ENCODE measurements at regions not wholly inside any gene's neighbourhood (a gene's known extent, or its start where the extent isn't known, plus 50 kb on each side); places are given as distances from the start of the nearest gene placed in this dataset.

GRCh38 chr2:198703281-198703680, 754.5 kb downstream of the SATB2 start:
- no peaks in the 10 kb centered on the region for H3K4me1 ChIP-seq (ENCODE audit: control insufficient read depth in 2 of 2, insufficient read depth in 2 of 2, low read length in 2 of 2)
- no peak overlapping the region for H3K27ac ChIP-seq (ENCODE audit: low read depth in 1 of 2, low read length in 1 of 2)
- DNase-seq (ENCODE audit: low read depth in 6 of 9, low spot score in 9 of 9), result no peak
- no peak overlapping the region for H3K4me3 ChIP-seq (ENCODE audit: low read length in 2 of 2)
- H3K9me3 ChIP-seq (ENCODE audit: control insufficient read depth in 2 of 2, insufficient read depth in 1 of 2, low read length in 1 of 2), result no peaks in the 10 kb centered on the region
- no peaks in the 10 kb centered on the region for H3K36me3 ChIP-seq (ENCODE audit: control insufficient read depth in 2 of 2, insufficient read depth in 2 of 2, low read length in 1 of 2)
- H3K27me3 ChIP-seq (ENCODE audit: control insufficient read depth in 2 of 2, insufficient read depth in 1 of 2, low read length in 1 of 2), result no peaks in the 10 kb centered on the region

- Histone ChIP-seq H3K4me1 (ENCODE audit: control insufficient read depth in 2 of 2, insufficient read depth in 2 of 2, low read length in 2 of 2) (no peaks in the 10 kb centered on the region), H3K4me3 (ENCODE audit: low read length in 2 of 2) (no peak overlapping the region), H3K36me3 (ENCODE audit: control insufficient read depth in 2 of 2, insufficient read depth in 2 of 2, low read length in 1 of 2) (no peaks in the 10 kb centered on the region), H3K27ac (ENCODE audit: low read depth in 1 of 2, low read length in 1 of 2) (no peak overlapping the region), H3K9me3 (ENCODE audit: control insufficient read depth in 2 of 2, insufficient read depth in 1 of 2, low read length in 1 of 2) (no peaks in the 10 kb centered on the region), H3K27me3 (ENCODE audit: control insufficient read depth in 2 of 2, insufficient read depth in 1 of 2, low read length in 1 of 2) (no peaks in the 10 kb centered on the region)
- DNase-seq (ENCODE audit: low read depth in 6 of 9, low spot score in 9 of 9), result no peak
Measured at GRCh38 chr2:198702796-198703195, 754.9 kb downstream of the SATB2 start.

GRCh38 chr2:198701481-198701880, 756.3 kb downstream of the SATB2 start:
- DNase-seq (ENCODE audit: low read depth in 6 of 9, low spot score in 9 of 9), result no peak
- WGBS, result 95% methylated on average over 1 of the region's 1 CpG
- no peaks in the 10 kb centered on the region for H3K27me3 ChIP-seq (ENCODE audit: control insufficient read depth in 2 of 2, insufficient read depth in 1 of 2, low read length in 1 of 2)

GRCh38 chr2:198700319-198700718, 757.4 kb downstream of the SATB2 start:
- Histone ChIP-seq H3K27ac (ENCODE audit: low read depth in 1 of 2, low read length in 1 of 2) (no peak overlapping the region), H3K9me3 (ENCODE audit: control insufficient read depth in 2 of 2, insufficient read depth in 1 of 2, low read length in 1 of 2) (no peaks in the 10 kb centered on the region), H3K27me3 (ENCODE audit: control insufficient read depth in 2 of 2, insufficient read depth in 1 of 2, low read length in 1 of 2) (no peaks in the 10 kb centered on the region), H3K4me1 (ENCODE audit: control insufficient read depth in 2 of 2, insufficient read depth in 2 of 2, low read length in 2 of 2) (no peaks in the 10 kb centered on the region), H3K4me3 (ENCODE audit: low read length in 2 of 2) (no peak overlapping the region), H3K36me3 (ENCODE audit: control insufficient read depth in 2 of 2, insufficient read depth in 2 of 2, low read length in 1 of 2) (no peaks in the 10 kb centered on the region)
- DNase-seq (ENCODE audit: low read depth in 6 of 9, low spot score in 9 of 9), result no peak
- 95% methylated on average over 1 of the region's 1 CpG for WGBS

More at GRCh38 chr2:198701481-198701880, 756.3 kb downstream of the SATB2 start:
- Histone ChIP-seq H3K4me1 (ENCODE audit: control insufficient read depth in 2 of 2, insufficient read depth in 2 of 2, low read length in 2 of 2) (no peaks in the 10 kb centered on the region), H3K9me3 (ENCODE audit: control insufficient read depth in 2 of 2, insufficient read depth in 1 of 2, low read length in 1 of 2) (no peaks in the 10 kb centered on the region), H3K4me3 (ENCODE audit: low read length in 2 of 2) (no peak overlapping the region), H3K36me3 (ENCODE audit: control insufficient read depth in 2 of 2, insufficient read depth in 2 of 2, low read length in 1 of 2) (no peaks in the 10 kb centered on the region), H3K27ac (ENCODE audit: low read depth in 1 of 2, low read length in 1 of 2) (no peak overlapping the region)

- no peaks in the 10 kb centered on the region for H3K4me1 ChIP-seq (ENCODE audit: control insufficient read depth in 2 of 2, insufficient read depth in 2 of 2, low read length in 2 of 2)
- H3K27me3 ChIP-seq (ENCODE audit: control insufficient read depth in 2 of 2, insufficient read depth in 1 of 2, low read length in 1 of 2), result no peaks in the 10 kb centered on the region
- H3K4me3 ChIP-seq (ENCODE audit: low read length in 2 of 2), result no peak overlapping the region
- H3K36me3 ChIP-seq (ENCODE audit: control insufficient read depth in 2 of 2, insufficient read depth in 2 of 2, low read length in 1 of 2), result no peaks in the 10 kb centered on the region
- no peaks in the 10 kb centered on the region for H3K9me3 ChIP-seq (ENCODE audit: control insufficient read depth in 2 of 2, insufficient read depth in 1 of 2, low read length in 1 of 2)
- no peak overlapping the region for H3K27ac ChIP-seq (ENCODE audit: low read depth in 1 of 2, low read length in 1 of 2)
- no peak for DNase-seq (ENCODE audit: low read depth in 6 of 9, low spot score in 9 of 9)
Measured at GRCh38 chr2:198698230-198698629, 759.5 kb downstream of the SATB2 start.

GRCh38 chr2:198697794-198698193, 759.9 kb downstream of the SATB2 start:
- H3K4me1 ChIP-seq (ENCODE audit: control insufficient read depth in 2 of 2, insufficient read depth in 2 of 2, low read length in 2 of 2), result no peaks in the 10 kb centered on the region
- no peak overlapping the region for H3K27ac ChIP-seq (ENCODE audit: low read depth in 1 of 2, low read length in 1 of 2)
- H3K36me3 ChIP-seq (ENCODE audit: control insufficient read depth in 2 of 2, insufficient read depth in 2 of 2, low read length in 1 of 2), result no peaks in the 10 kb centered on the region
- no peaks in the 10 kb centered on the region for H3K9me3 ChIP-seq (ENCODE audit: control insufficient read depth in 2 of 2, insufficient read depth in 1 of 2, low read length in 1 of 2)
- no peak for DNase-seq (ENCODE audit: low read depth in 6 of 9, low spot score in 9 of 9)
- H3K27me3 ChIP-seq (ENCODE audit: control insufficient read depth in 2 of 2, insufficient read depth in 1 of 2, low read length in 1 of 2), result no peaks in the 10 kb centered on the region
- no peak overlapping the region for H3K4me3 ChIP-seq (ENCODE audit: low read length in 2 of 2)

GRCh38 chr2:198697218-198697617, 760.5 kb downstream of the SATB2 start:
- no peak for DNase-seq (ENCODE audit: low read depth in 6 of 9, low spot score in 9 of 9)
- WGBS, result 89% methylated on average over 3 of the region's 3 CpGs

GRCh38 chr2:198695879-198696278, 761.9 kb downstream of the SATB2 start:
- H3K27ac ChIP-seq (ENCODE audit: low read depth in 1 of 2, low read length in 1 of 2), result no peak overlapping the region
- no peak overlapping the region for H3K4me3 ChIP-seq (ENCODE audit: low read length in 2 of 2)
- no peaks in the 10 kb centered on the region for H3K27me3 ChIP-seq (ENCODE audit: control insufficient read depth in 2 of 2, insufficient read depth in 1 of 2, low read length in 1 of 2)
- no peaks in the 10 kb centered on the region for H3K9me3 ChIP-seq (ENCODE audit: control insufficient read depth in 2 of 2, insufficient read depth in 1 of 2, low read length in 1 of 2)
- no peak for DNase-seq (ENCODE audit: low read depth in 6 of 9, low spot score in 9 of 9)
- no peaks in the 10 kb centered on the region for H3K36me3 ChIP-seq (ENCODE audit: control insufficient read depth in 2 of 2, insufficient read depth in 2 of 2, low read length in 1 of 2)
- H3K4me1 ChIP-seq (ENCODE audit: control insufficient read depth in 2 of 2, insufficient read depth in 2 of 2, low read length in 2 of 2), result no peaks in the 10 kb centered on the region

More at GRCh38 chr2:198697218-198697617, 760.5 kb downstream of the SATB2 start:
- Histone ChIP-seq H3K27me3 (ENCODE audit: control insufficient read depth in 2 of 2, insufficient read depth in 1 of 2, low read length in 1 of 2) (no peaks in the 10 kb centered on the region), H3K27ac (ENCODE audit: low read depth in 1 of 2, low read length in 1 of 2) (no peak overlapping the region), H3K36me3 (ENCODE audit: control insufficient read depth in 2 of 2, insufficient read depth in 2 of 2, low read length in 1 of 2) (no peaks in the 10 kb centered on the region), H3K4me3 (ENCODE audit: low read length in 2 of 2) (no peak overlapping the region), H3K9me3 (ENCODE audit: control insufficient read depth in 2 of 2, insufficient read depth in 1 of 2, low read length in 1 of 2) (no peaks in the 10 kb centered on the region), H3K4me1 (ENCODE audit: control insufficient read depth in 2 of 2, insufficient read depth in 2 of 2, low read length in 2 of 2) (no peaks in the 10 kb centered on the region)

- Histone ChIP-seq H3K4me3 (ENCODE audit: low read length in 2 of 2) (no peak overlapping the region), H3K27ac (ENCODE audit: low read depth in 1 of 2, low read length in 1 of 2) (no peak overlapping the region), H3K9me3 (ENCODE audit: control insufficient read depth in 2 of 2, insufficient read depth in 1 of 2, low read length in 1 of 2) (no peaks in the 10 kb centered on the region), H3K27me3 (ENCODE audit: control insufficient read depth in 2 of 2, insufficient read depth in 1 of 2, low read length in 1 of 2) (no peaks in the 10 kb centered on the region), H3K4me1 (ENCODE audit: control insufficient read depth in 2 of 2, insufficient read depth in 2 of 2, low read length in 2 of 2) (no peaks in the 10 kb centered on the region), H3K36me3 (ENCODE audit: control insufficient read depth in 2 of 2, insufficient read depth in 2 of 2, low read length in 1 of 2) (no peaks in the 10 kb centered on the region)
- no peak for DNase-seq (ENCODE audit: low read depth in 6 of 9, low spot score in 9 of 9)
- 86% methylated on average over 9 of the region's 9 CpGs for WGBS
Measured at GRCh38 chr2:198692907-198693510, 764.7 kb downstream of the SATB2 start.

GRCh38 chr2:198691236-198691635, 766.5 kb downstream of the SATB2 start:
- Histone ChIP-seq H3K27ac (ENCODE audit: low read depth in 1 of 2, low read length in 1 of 2) (no peak overlapping the region), H3K36me3 (ENCODE audit: control insufficient read depth in 2 of 2, insufficient read depth in 2 of 2, low read length in 1 of 2) (no peaks in the 10 kb centered on the region), H3K4me1 (ENCODE audit: control insufficient read depth in 2 of 2, insufficient read depth in 2 of 2, low read length in 2 of 2) (no peaks in the 10 kb centered on the region), H3K9me3 (ENCODE audit: control insufficient read depth in 2 of 2, insufficient read depth in 1 of 2, low read length in 1 of 2) (no peaks in the 10 kb centered on the region), H3K27me3 (ENCODE audit: control insufficient read depth in 2 of 2, insufficient read depth in 1 of 2, low read length in 1 of 2) (no peaks in the 10 kb centered on the region), H3K4me3 (ENCODE audit: low read length in 2 of 2) (no peak overlapping the region)
- no peak for DNase-seq (ENCODE audit: low read depth in 6 of 9, low spot score in 9 of 9)
- 97% methylated on average over 2 of the region's 2 CpGs for WGBS

Measured in thymus (tissue), 11 donors.